B cell (primary cell): ENCODE measurements at regions not wholly inside any gene's neighbourhood (a gene's known extent, or its start where the extent isn't known, plus 50 kb on each side); places are given as distances from the start of the nearest gene placed in this dataset.

ENCODE experiments used
- ATAC-seq: fragments of 200-7000 bp; cut with Tn5 transposase; one replicate; pipeline ENCODE4 v1.10.0; 2021; ENCODE audit warnings: low read depth, mild to moderate bottlenecking, moderate number of reproducible peaks, moderate library complexity
- CTCF ChIA-PET: fragments of 350-600 bp; sonication (Branson Sonifier 250); formaldehyde crosslinking; loops from one replicate; lab custom pipeline; 2021; ENCODE audit warnings: antibody characterized with exemption, inconsistent platforms; lab: Charles Lee
- POLR2A ChIA-PET: fragments of 350-600 bp; sonication (Branson Sonifier 250); formaldehyde crosslinking; loops from one replicate; lab custom pipeline; 2021; ENCODE audit warnings: antibody characterized with exemption; lab: Charles Lee
- DNase-seq: peaks from one replicate; pipeline ENCODE4 v3.0.0; 2013
- H2AFZ ChIP-seq: 2 replicates; pipeline ENCODE4 v1.6.1; 2012; ENCODE audit warnings: mild to moderate bottlenecking, low read depth, low read length; ENCODE audit not compliant: insufficient read depth, poor library complexity, severe bottlenecking
- H3K27ac ChIP-seq, 2 donors: 1 replicate in 1 of 2; 2 replicates in 1 of 2; pipeline ENCODE4 v1.5.1; 2012 to 2013; ENCODE audit warnings: low read length in 2 of 2, mild to moderate bottlenecking in 2 of 2, moderate library complexity in 1 of 2
- H3K27me3 ChIP-seq, 4 experiments: fragments of 200-600 bp in 1 of 4; sonication (generic) in 1 of 4; replicated peaks in 1 of 4; 1 replicate in 2 of 4; 2 replicates in 2 of 4; pipeline versions ENCODE4 v1.6.1 to v1.7.0; 2013 to 2016; ENCODE audit warnings: low read length in 3 of 4, mild to moderate bottlenecking in 2 of 4, mixed read lengths in 1 of 4, moderate library complexity in 1 of 4; ENCODE audit not compliant: insufficient read depth in 4 of 4, control insufficient read depth in 3 of 4; ENCODE audit errors: control extremely low read depth in 1 of 4
- H3K36me3 ChIP-seq, 2 experiments: replicated peaks in 1 of 2; 1 replicate in 1 of 2; 2 replicates in 1 of 2; pipeline versions ENCODE4 v1.6.1 to v1.7.1; 2013; ENCODE audit warnings: low read length in 1 of 2; ENCODE audit not compliant: insufficient read depth in 2 of 2, control insufficient read depth in 1 of 2; ENCODE audit errors: control extremely low read depth in 1 of 2, extremely low read depth in 1 of 2
- H3K4me1 ChIP-seq, 2 donors: fragments of 200-600 bp in 1 of 2; sonication (generic) in 1 of 2; 1 replicate in 1 of 2; 2 replicates in 1 of 2; pipeline versions ENCODE4 v1.5.1 to v1.6.1; 2013 to 2017; ENCODE audit warnings: low read length in 2 of 2; ENCODE audit not compliant: control insufficient read depth in 2 of 2, insufficient read depth in 2 of 2
- H3K4me2 ChIP-seq: replicated peaks from 2 replicates; pipeline ENCODE3; 2012; ENCODE audit warnings: mild to moderate bottlenecking, low read depth, low read length; ENCODE audit not compliant: poor library complexity, severe bottlenecking
- H3K4me3 ChIP-seq, 5 experiments: fragments of 200-600 bp in 1 of 5; sonication (generic) in 1 of 5; 1 replicate in 3 of 5; 2 replicates in 2 of 5; pipeline versions ENCODE4 v1.5.1 to v1.7.0; 2011 to 2016; ENCODE audit warnings: low read length in 4 of 5, mild to moderate bottlenecking in 4 of 5, low read depth in 2 of 5, control low read depth in 1 of 5, moderate library complexity in 1 of 5; ENCODE audit not compliant: insufficient read depth in 1 of 5; ENCODE audit errors: control extremely low read depth in 1 of 5, extremely low read depth in 1 of 5
- H3K79me2 ChIP-seq: fragments of 200-600 bp; sonication (generic); one replicate; pipeline ENCODE4 v1.6.0; 2016; ENCODE audit warnings: low read length; ENCODE audit not compliant: control insufficient read depth, insufficient read depth
- H3K9ac ChIP-seq: fragments of 200-600 bp; sonication (generic); 2 replicates; pipeline ENCODE4 v1.6.1; 2017; ENCODE audit warnings: mild to moderate bottlenecking, low read length, moderate library complexity
- H3K9me3 ChIP-seq, 3 donors: one replicate each; pipeline versions ENCODE4 v1.6.1 to v1.7.1; 2013; ENCODE audit warnings: low read length in 2 of 3; ENCODE audit not compliant: control insufficient read depth in 2 of 3, insufficient read depth in 1 of 3; ENCODE audit errors: control extremely low read depth in 1 of 3
- H4K20me1 ChIP-seq: 2 replicates; pipeline ENCODE4 v1.6.0; 2012; ENCODE audit warnings: mild to moderate bottlenecking, low read length; ENCODE audit not compliant: insufficient read depth, control insufficient read depth, poor library complexity, severe bottlenecking
- H3K27ac Mint-ChIP-seq: one replicate; pipeline ENCODE4 v1.8.0; 2021; ENCODE audit warnings: mixed read lengths
- H3K27me3 Mint-ChIP-seq: one replicate; pipeline ENCODE4 v1.8.0; 2021; ENCODE audit warnings: mixed read lengths
- H3K4me1 Mint-ChIP-seq: one replicate; pipeline ENCODE4 v1.8.0; 2021; ENCODE audit warnings: mixed read lengths
- H3K4me3 Mint-ChIP-seq: one replicate; pipeline ENCODE4 v1.8.0; 2021; ENCODE audit warnings: mixed read lengths
- H3K9me3 Mint-ChIP-seq: one replicate; pipeline ENCODE4 v1.8.0; 2022; ENCODE audit warnings: mixed read lengths; ENCODE audit not compliant: insufficient read depth
- EZH2 ChIP-seq: IDR thresholded peaks from 2 replicates; pipeline ENCODE4 v1.6.1; 2012; ENCODE audit warnings: borderline replicate concordance, low read depth, mild to moderate bottlenecking, moderate library complexity, low read length; ENCODE audit not compliant: insufficient read depth, poor library complexity, severe bottlenecking
- WGBS: methylation state at CpG from one replicate; pipeline ENCODE4 v1.1.5; 2013; ENCODE audit warnings: missing lambda C conversion rate; ENCODE audit not compliant: insufficient coverage; 5-methylcytosine and 5-hydroxymethylcytosine counted together
- intact Hi-C: fragments of 100-400 bp; cut with micrococcal nuclease; formaldehyde crosslinking; loops from one replicate; pipeline ENCODE4 v1.10.0; 2022
- TF ChIP-seq, protein P1 (sequence below): fragments of 200-600 bp; IDR thresholded peaks from one replicate; pipeline ENCODE4 v1.8.0; 2022; ENCODE audit warnings: antibody characterized with exemption, mild to moderate bottlenecking

DNA sequence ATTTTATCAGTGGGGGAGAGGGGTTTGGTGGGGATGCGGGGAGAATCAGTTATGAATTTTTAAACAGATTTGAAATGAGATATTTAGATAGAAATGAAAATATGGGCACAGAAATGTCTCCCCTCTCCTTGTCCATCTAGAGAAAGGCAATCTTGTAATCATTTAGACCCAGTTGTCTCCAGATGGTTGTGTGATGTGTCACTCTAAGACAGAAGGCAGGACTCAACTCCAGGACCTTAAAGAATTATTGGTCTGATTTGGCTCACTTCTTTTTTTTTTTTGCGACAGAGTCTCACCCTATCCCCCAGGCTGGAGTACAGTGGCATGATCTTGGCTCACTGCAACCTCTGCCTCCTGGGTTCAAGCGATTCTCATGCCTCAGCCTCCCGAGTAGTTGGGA is 77.2 kb downstream of the EOMES start:
- H3K79me2 ChIP-seq: no peaks in the 10 kb centered on the region
- DNase-seq (no peak), ATAC-seq (no peak)
- H3K4me3 ChIP-seq: no peak overlapping the region
- Mint-ChIP-seq H3K4me1 (no peaks in the 10 kb centered on the region), H3K27ac (no peak overlapping the region), H3K27me3 (no peaks in the 10 kb centered on the region), H3K4me3 (no peak overlapping the region), H3K9me3 (no peaks in the 10 kb centered on the region)
- no CpG with 5 or more reads among the region's 4 CpGs for WGBS
- ChIA-PET CTCF (interaction anchor here (0.8 kb wide), 1 partner anchor 28 kb away, joined by 3 read pairs; no protein-coding TSS in a partner anchor), POLR2A (no interaction called here)
- H3K27me3 ChIP-seq: no peaks in the 10 kb centered on the region
- no peak overlapping the region for H2AFZ ChIP-seq
- no peak overlapping the region for H3K27ac ChIP-seq
- no peak overlapping the region for H3K4me2 ChIP-seq
- intact Hi-C loops: no loop called here
- no peaks in the 10 kb centered on the region for H4K20me1 ChIP-seq
- no peaks in the 10 kb centered on the region for H3K36me3 ChIP-seq
- H3K4me1 ChIP-seq: no peaks in the 10 kb centered on the region
- TF ChIP-seq EZH2: no peak
- TF ChIP-seq, protein P1, sequence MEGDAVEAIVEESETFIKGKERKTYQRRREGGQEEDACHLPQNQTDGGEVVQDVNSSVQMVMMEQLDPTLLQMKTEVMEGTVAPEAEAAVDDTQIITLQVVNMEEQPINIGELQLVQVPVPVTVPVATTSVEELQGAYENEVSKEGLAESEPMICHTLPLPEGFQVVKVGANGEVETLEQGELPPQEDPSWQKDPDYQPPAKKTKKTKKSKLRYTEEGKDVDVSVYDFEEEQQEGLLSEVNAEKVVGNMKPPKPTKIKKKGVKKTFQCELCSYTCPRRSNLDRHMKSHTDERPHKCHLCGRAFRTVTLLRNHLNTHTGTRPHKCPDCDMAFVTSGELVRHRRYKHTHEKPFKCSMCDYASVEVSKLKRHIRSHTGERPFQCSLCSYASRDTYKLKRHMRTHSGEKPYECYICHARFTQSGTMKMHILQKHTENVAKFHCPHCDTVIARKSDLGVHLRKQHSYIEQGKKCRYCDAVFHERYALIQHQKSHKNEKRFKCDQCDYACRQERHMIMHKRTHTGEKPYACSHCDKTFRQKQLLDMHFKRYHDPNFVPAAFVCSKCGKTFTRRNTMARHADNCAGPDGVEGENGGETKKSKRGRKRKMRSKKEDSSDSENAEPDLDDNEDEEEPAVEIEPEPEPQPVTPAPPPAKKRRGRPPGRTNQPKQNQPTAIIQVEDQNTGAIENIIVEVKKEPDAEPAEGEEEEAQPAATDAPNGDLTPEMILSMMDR: no peak
- H3K9ac ChIP-seq: no peak overlapping the region
- H3K9me3 ChIP-seq: no peaks in the 10 kb centered on the region

DNA sequence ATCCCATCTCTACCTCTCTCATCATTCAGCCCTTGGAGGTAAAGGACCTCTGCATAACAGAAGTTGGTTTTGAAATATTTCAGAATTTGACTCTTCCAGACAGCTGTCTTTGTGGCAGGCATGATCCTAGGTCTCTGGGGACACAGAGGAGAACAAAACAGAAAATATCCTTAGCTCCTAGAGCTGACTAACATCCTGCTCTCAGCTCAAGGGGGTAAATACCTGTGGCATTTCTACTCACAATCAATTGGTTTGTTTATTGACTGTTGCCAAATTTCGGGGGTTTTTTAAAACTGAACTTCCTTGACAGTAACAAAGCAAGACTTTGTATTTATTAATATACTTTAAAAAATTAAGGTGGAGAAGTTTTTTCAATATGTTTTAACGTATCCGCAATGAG is 78.8 kb downstream of the EOMES start:
- ChIA-PET CTCF (interaction anchor here (0.7 kb wide), 1 partner anchor 37 kb away, joined by 3 read pairs; no protein-coding TSS in a partner anchor), POLR2A (no interaction called here)
- no peaks in the 10 kb centered on the region for H3K79me2 ChIP-seq
- no peak overlapping the region for H3K4me3 ChIP-seq
- H3K27ac ChIP-seq: no peak overlapping the region
- H2AFZ ChIP-seq: no peak overlapping the region
- H3K4me1 ChIP-seq: peaks cover 7 to 9% of the 10 kb centered on the region in 2 donors
- Mint-ChIP-seq H3K4me3 (no peak overlapping the region), H3K27ac (no peak overlapping the region), H3K9me3 (no peaks in the 10 kb centered on the region), H3K4me1 (peaks cover 6% of the 10 kb centered on the region), H3K27me3 (no peaks in the 10 kb centered on the region)
- ATAC-seq (no peak), DNase-seq (no peak)
- H3K4me2 ChIP-seq: no peak overlapping the region
- WGBS: no CpG with 5 or more reads among the region's 3 CpGs
- H3K9ac ChIP-seq: no peak overlapping the region
- H3K36me3 ChIP-seq: no peaks in the 10 kb centered on the region
- no peaks in the 10 kb centered on the region for H3K9me3 ChIP-seq
- H4K20me1 ChIP-seq: no peaks in the 10 kb centered on the region
- H3K27me3 ChIP-seq: no peaks in the 10 kb centered on the region
- intact Hi-C loops: no loop called here
- no peak for TF ChIP-seq EZH2
- TF ChIP-seq, protein P1: no peak
